GM12873 (cell line): ENCODE measurements at regions not wholly inside any gene's neighbourhood (a gene's known extent, or its start where the extent isn't known, plus 50 kb on each side); places are given as distances from the start of the nearest gene placed in this dataset.

Experiments used
- TF ChIP-seq, protein P1 (sequence below): IDR thresholded peaks from 2 replicates; pipeline ENCODE4 v1.5.1; 2012; ENCODE audit warnings: low read depth, mild to moderate bottlenecking, moderate library complexity, low read length, control low read depth; ENCODE audit not compliant: insufficient read depth; ENCODE audit errors: missing control alignments

DNA sequence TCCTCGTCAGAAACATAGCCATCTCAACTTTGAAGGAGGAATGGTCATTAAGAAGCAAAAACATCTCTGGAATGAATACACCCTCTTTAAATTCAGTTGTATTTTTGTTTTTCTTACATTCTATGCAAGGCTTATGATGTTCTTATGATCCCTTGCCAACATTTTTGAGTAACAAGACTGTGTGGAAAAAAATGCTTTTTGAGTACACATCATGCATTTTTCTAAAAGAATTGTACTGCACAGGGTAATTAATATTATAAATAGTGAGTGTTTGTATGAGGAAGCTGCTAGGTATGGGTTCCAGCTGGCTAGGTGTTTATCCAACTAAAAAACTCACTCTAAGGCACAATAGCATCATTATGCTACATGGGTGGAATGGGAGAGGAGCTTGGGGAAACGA is 59.0 kb upstream of the SPATS2L start:
- TF ChIP-seq, protein P1, sequence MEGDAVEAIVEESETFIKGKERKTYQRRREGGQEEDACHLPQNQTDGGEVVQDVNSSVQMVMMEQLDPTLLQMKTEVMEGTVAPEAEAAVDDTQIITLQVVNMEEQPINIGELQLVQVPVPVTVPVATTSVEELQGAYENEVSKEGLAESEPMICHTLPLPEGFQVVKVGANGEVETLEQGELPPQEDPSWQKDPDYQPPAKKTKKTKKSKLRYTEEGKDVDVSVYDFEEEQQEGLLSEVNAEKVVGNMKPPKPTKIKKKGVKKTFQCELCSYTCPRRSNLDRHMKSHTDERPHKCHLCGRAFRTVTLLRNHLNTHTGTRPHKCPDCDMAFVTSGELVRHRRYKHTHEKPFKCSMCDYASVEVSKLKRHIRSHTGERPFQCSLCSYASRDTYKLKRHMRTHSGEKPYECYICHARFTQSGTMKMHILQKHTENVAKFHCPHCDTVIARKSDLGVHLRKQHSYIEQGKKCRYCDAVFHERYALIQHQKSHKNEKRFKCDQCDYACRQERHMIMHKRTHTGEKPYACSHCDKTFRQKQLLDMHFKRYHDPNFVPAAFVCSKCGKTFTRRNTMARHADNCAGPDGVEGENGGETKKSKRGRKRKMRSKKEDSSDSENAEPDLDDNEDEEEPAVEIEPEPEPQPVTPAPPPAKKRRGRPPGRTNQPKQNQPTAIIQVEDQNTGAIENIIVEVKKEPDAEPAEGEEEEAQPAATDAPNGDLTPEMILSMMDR: no peak

DNA sequence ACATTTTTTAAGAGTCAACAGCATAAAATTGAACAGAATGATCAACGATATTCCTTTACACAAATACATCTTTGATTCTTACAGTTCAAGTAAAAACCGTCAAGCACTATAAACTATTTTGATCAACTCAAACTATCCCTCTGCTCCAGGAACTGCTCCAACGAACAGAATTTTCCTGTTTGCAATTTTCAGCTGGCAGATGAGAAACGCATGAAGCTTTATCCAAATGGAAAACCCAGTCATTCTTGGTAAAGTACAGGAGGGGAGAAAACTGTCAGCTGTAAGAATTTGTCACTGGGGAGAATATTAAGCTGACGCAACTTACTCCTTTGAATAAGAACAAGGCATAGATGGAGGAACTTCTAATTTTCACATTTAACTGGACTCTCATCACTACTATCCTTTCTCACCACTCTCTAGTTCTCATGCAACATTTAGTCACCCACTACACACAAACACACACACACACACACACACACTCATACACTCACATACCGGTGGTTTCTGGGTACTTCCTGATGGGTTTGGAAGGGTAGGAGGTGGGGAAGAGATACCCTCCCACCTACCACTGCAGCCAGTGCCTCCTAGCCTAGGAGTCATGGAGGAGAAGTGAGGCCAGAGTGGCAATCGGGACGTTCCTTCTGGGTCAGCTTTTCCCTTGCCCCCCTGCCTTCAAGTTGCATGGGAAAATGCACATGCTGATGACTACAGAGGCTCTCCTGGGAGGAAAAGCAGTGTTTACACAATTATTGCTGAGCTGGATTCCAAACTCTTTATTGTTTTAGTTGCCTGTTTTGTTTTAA is 54.0 kb upstream of the SPATS2L start:
- TF ChIP-seq, protein P1: no peak

DNA sequence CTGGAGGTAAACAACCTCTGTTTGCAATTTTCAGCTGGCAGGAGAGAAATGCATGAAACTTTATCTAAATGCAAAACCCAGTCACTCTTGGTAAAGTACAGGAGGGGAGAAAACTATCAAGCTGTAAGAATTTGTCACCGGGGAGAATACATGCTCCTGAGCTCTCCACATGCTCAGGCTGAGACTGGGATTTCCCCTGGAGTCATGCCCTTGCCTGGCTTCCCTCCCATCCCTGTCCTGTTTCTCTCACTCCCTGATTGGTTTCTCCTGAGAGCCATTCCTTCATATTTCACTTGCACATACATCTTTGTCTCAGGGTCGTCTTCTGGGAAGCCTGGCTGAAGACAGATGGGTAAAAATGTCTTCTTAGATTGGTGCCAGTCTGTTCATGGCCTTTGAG is 52.9 kb upstream of the SPATS2L start:
- TF ChIP-seq, protein P1: no peak

DNA sequence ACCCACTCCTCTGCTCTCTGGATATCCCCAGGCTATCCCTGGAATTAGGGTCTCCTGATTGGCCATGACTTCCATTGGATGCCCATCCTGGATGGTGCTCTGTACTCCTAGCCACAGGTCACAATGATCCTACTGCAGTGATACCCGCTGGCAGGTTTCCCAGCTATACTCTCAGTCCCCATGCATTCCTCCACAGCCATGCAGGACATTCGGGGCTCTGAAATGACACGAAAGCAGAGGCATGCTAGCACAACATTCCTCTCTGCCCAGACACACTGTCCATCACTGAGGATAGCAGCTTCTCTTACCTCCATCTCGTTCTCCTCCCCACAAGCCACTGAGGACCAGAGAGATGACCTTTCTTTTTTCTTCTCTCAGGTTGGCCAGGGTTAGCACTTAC is 51.7 kb upstream of the SPATS2L start:
- TF ChIP-seq, protein P1: no peak

DNA sequence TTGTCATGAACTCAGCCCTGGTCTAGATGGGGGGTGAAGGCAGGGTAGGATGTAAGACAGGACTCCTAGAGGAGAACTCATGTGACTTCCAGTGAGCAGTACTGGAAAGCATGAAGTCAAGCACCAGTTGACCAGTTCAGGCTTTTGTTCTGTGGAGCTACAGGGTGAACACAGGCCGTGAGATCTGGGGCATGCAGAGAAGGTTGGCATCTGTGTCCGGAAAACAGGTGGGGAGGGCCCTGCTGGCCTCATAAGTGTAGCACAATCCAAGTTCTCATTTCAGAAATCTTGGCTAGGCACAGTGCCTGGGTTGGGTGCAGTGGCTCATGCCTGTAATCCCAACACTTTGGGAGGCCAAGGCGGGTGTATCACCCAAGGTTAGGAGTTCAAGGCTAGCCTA is 50.9 kb upstream of the SPATS2L start:
- TF ChIP-seq, protein P1: no peak
